Neuronal stem cell (in vitro differentiated cells): ENCODE measurements at regions not wholly inside any gene's neighbourhood (a gene's known extent, or its start where the extent isn't known, plus 50 kb on each side); places are given as distances from the start of the nearest gene placed in this dataset.

Experiments used
- DNase-seq: peaks from one replicate; pipeline ENCODE4 v3.0.0-alpha.2; 2013; ENCODE audit warnings: low spot score
- H2AFZ ChIP-seq: one replicate; pipeline ENCODE4 v1.6.1; 2013; ENCODE audit warnings: mild to moderate bottlenecking, low read length, inconsistent platforms
- H2AK5ac ChIP-seq: 2 replicates; pipeline ENCODE4 v1.6.1; 2013; ENCODE audit warnings: low read depth, mild to moderate bottlenecking, inconsistent platforms, low read length, moderate library complexity, mixed read lengths
- H2BK120ac ChIP-seq: 2 replicates; pipeline ENCODE4 v1.6.1; 2013; ENCODE audit warnings: low read depth, mild to moderate bottlenecking, inconsistent platforms, low read length, moderate library complexity, mixed read lengths
- H2BK12ac ChIP-seq: one replicate; pipeline ENCODE4 v1.6.1; 2013; ENCODE audit warnings: low read length, inconsistent platforms
- H2BK15ac ChIP-seq: 2 replicates; pipeline ENCODE4 v1.6.1; 2013; ENCODE audit warnings: mild to moderate bottlenecking, low read length, inconsistent platforms, mixed read lengths
- H2BK5ac ChIP-seq: one replicate; pipeline ENCODE4 v1.6.1; 2013; ENCODE audit warnings: inconsistent platforms, mild to moderate bottlenecking, low read length, moderate library complexity
- H3K14ac ChIP-seq: one replicate; pipeline ENCODE4 v1.6.1; 2013; ENCODE audit warnings: low read length, inconsistent platforms
- H3K18ac ChIP-seq: 2 replicates; pipeline ENCODE4 v1.6.1; 2013; ENCODE audit warnings: low read length, inconsistent platforms
- H3K23ac ChIP-seq: 2 replicates; pipeline ENCODE4 v1.6.1; 2013; ENCODE audit warnings: low read depth, mild to moderate bottlenecking, mixed read lengths, low read length, inconsistent platforms; ENCODE audit not compliant: poor library complexity
- H3K27ac ChIP-seq: replicated peaks from 3 replicates; pipeline ENCODE4 v1.5.1; 2013; ENCODE audit warnings: low read length, inconsistent platforms
- H3K27me3 ChIP-seq, 3 experiments: 2 replicates each; pipeline ENCODE4 v1.6.1; 2013; ENCODE audit warnings: low read length in 3 of 3, mild to moderate bottlenecking in 2 of 3, inconsistent platforms in 1 of 3, low read depth in 1 of 3, mixed read lengths in 1 of 3, moderate library complexity in 1 of 3; ENCODE audit not compliant: control insufficient read depth in 3 of 3, insufficient read depth in 3 of 3
- H3K36me3 ChIP-seq, 2 donors: replicated peaks in 1 of 2; 2 replicates each; pipeline ENCODE4 v1.6.1; 2013; ENCODE audit warnings: low read length in 2 of 2; ENCODE audit not compliant: control insufficient read depth in 2 of 2, insufficient read depth in 2 of 2
- H3K4ac ChIP-seq: 2 replicates; pipeline ENCODE4 v1.6.1; 2013; ENCODE audit warnings: inconsistent platforms, mild to moderate bottlenecking, low read length, moderate library complexity
- H3K4me1 ChIP-seq, 2 donors: 1 replicate in 1 of 2; 2 replicates in 1 of 2; pipeline ENCODE4 v1.6.1; 2013; ENCODE audit warnings: low read length in 2 of 2, low read depth in 1 of 2; ENCODE audit not compliant: control insufficient read depth in 2 of 2, insufficient read depth in 1 of 2
- H3K4me2 ChIP-seq: one replicate; pipeline ENCODE4 v1.6.1; 2013; ENCODE audit warnings: mild to moderate bottlenecking, low read length, inconsistent platforms; ENCODE audit not compliant: insufficient read depth, poor library complexity, severe bottlenecking
- H3K4me3 ChIP-seq, 2 donors: 2 replicates each; pipeline ENCODE4 v1.5.1; 2013; ENCODE audit warnings: low read length in 2 of 2, mild to moderate bottlenecking in 2 of 2, inconsistent platforms in 1 of 2, moderate library complexity in 1 of 2
- H3K79me1 ChIP-seq: one replicate; pipeline ENCODE4 v1.6.1; 2013; ENCODE audit warnings: low read depth, mild to moderate bottlenecking, inconsistent platforms, low read length, moderate library complexity
- H3K9ac ChIP-seq: one replicate; pipeline ENCODE4 v1.6.1; 2013; ENCODE audit warnings: mild to moderate bottlenecking, low read depth, low read length, inconsistent platforms; ENCODE audit not compliant: poor library complexity
- H3K9me3 ChIP-seq, 2 donors: replicated peaks in 1 of 2; 2 replicates each; pipeline versions ENCODE3 to v1.6.1; 2013; ENCODE audit warnings: low read length in 2 of 2, mild to moderate bottlenecking in 2 of 2, inconsistent platforms in 1 of 2, low read depth in 1 of 2, mixed read lengths in 1 of 2, moderate library complexity in 1 of 2; ENCODE audit not compliant: control insufficient read depth in 2 of 2, insufficient read depth in 1 of 2
- H4K8ac ChIP-seq: one replicate; pipeline ENCODE4 v1.6.1; 2013; ENCODE audit warnings: low read depth, mild to moderate bottlenecking, inconsistent platforms, low read length, moderate library complexity
- H4K91ac ChIP-seq: one replicate; pipeline ENCODE4 v1.6.1; 2013; ENCODE audit warnings: low read length, low read depth, mild to moderate bottlenecking, inconsistent platforms; ENCODE audit not compliant: poor library complexity
- WGBS, 2 donors: extraction: QIAGEN DNeasy Blood & Tissue Kit; methylation state at CpG; one replicate each; pipeline ENCODE4 v1.1.7; 2013; ENCODE audit warnings: missing lambda C conversion rate in 2 of 2, mixed read lengths in 1 of 2; ENCODE audit not compliant: insufficient read length in 2 of 2, insufficient replicate concordance in 1 of 2; ENCODE audit errors: extremely low coverage in 2 of 2; 5-methylcytosine and 5-hydroxymethylcytosine counted together

GRCh38 chr11:109984634-109985289, 108.4 kb upstream of the ZC3H12C start:
- Histone ChIP-seq H3K4me3 (no peak overlapping the region), H3K9me3 (peaks cover 0 to 3% of the 10 kb centered on the region in 2 donors), H3K4me2 (no peak overlapping the region), H3K79me1 (no peaks in the 10 kb centered on the region), H4K91ac (no peak overlapping the region), H3K23ac (no peak overlapping the region), H3K4me1 (peaks cover 0 to 2% of the 10 kb centered on the region in 2 donors), H2BK12ac (no peak overlapping the region), H2BK5ac (no peak overlapping the region), H4K8ac (no peak overlapping the region), H3K27ac (no peak overlapping the region), H2AFZ (no peak overlapping the region), H2BK120ac (no peak overlapping the region), H2BK15ac (no peak overlapping the region), H3K27me3 (peaks cover 0 to 4% (median 0%) of the 10 kb centered on the region in 3 experiments), H3K14ac (no peak overlapping the region), H3K36me3 (no peaks in the 10 kb centered on the region), H2AK5ac (no peak overlapping the region), H3K9ac (no peak overlapping the region), H3K18ac (no peak overlapping the region), H3K4ac (no peak overlapping the region)
- no CpG with 5 or more reads among the region's 6 CpGs for WGBS, 2 donors
- DNase-seq, result no peak

DNA sequence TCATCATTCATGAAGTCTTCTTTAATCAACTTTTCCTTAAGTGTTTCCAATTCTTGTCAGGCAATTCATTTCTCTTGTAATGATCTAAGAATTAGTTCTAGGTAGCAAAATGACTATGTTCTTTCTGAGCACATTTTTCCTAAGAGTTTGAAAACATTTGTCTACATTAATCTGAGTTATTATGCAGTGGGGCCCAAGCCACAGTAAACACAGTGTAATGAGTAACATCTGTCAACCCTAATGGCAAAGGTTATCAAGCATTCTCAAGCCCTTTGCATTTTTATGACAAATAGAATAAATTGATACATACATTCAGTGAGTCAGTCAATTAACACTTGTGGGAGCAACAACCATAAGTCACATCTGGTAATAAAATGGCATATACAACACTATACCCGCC, 106.7 kb upstream of the ZC3H12C start:
- no peak overlapping the region for H3K4me3 ChIP-seq
- no CpG with 5 or more reads among the region's 1 CpG for WGBS, 2 donors
- no peak overlapping the region for H3K18ac ChIP-seq
- H3K9ac ChIP-seq, result no peak overlapping the region
- H3K27ac ChIP-seq, result no peak overlapping the region
- H3K9me3 ChIP-seq, result no peaks in the 10 kb centered on the region
- H2AFZ ChIP-seq, result no peak overlapping the region
- H3K23ac ChIP-seq, result no peak overlapping the region
- no peaks in the 10 kb centered on the region for H3K4me1 ChIP-seq
- H4K91ac ChIP-seq, result no peak overlapping the region
- H2AK5ac ChIP-seq, result no peak overlapping the region
- H3K36me3 ChIP-seq, result no peaks in the 10 kb centered on the region
- no peak for DNase-seq
- no peak overlapping the region for H3K14ac ChIP-seq
- no peaks in the 10 kb centered on the region for H3K27me3 ChIP-seq
- H2BK15ac ChIP-seq, result no peak overlapping the region
- no peak overlapping the region for H4K8ac ChIP-seq
- no peak overlapping the region for H2BK120ac ChIP-seq
- H2BK12ac ChIP-seq, result no peak overlapping the region
- no peak overlapping the region for H3K4ac ChIP-seq
- no peak overlapping the region for H3K4me2 ChIP-seq
- no peak overlapping the region for H2BK5ac ChIP-seq
- no peaks in the 10 kb centered on the region for H3K79me1 ChIP-seq

DNA sequence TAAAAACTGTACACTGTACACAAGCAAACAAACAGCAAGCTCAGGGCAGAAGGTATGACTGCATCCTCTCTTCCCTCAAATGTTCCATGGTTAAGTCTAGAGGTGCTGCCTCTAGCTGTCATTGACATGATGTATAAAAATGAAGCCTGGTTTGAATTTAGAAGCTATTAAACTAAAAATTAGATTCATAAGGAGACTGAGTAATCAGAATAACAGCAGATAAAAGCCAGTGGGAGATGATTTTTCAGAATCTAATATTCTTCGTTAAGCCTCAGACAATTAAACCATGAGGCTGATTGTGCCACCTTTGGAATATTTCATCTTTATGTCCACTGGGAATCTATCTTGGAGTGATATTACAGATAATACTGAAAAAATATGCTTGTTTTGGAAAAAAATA, 101.4 kb upstream of the ZC3H12C start:
- Histone ChIP-seq H3K23ac (no peak overlapping the region), H3K79me1 (no peaks in the 10 kb centered on the region), H3K9me3 (no peaks in the 10 kb centered on the region), H2BK120ac (no peak overlapping the region), H3K14ac (no peak overlapping the region), H2BK15ac (no peak overlapping the region), H3K36me3 (no peaks in the 10 kb centered on the region), H4K8ac (no peak overlapping the region), H3K9ac (no peak overlapping the region), H3K4me2 (no peak overlapping the region), H3K27me3 (no peaks in the 10 kb centered on the region), H3K27ac (no peak overlapping the region), H3K4me1 (no peaks in the 10 kb centered on the region), H2BK5ac (no peak overlapping the region), H4K91ac (no peak overlapping the region), H3K4me3 (no peak overlapping the region), H2AK5ac (no peak overlapping the region), H3K18ac (no peak overlapping the region), H2BK12ac (no peak overlapping the region), H3K4ac (no peak overlapping the region), H2AFZ (no peak overlapping the region)
- no peak for DNase-seq
- no CpG with 5 or more reads among the region's 1 CpG for WGBS, 2 donors

GRCh38 chr11:109993786-109994185, 99.4 kb upstream of the ZC3H12C start:
- Histone ChIP-seq H3K4me3 (no peak overlapping the region), H2BK12ac (no peak overlapping the region), H3K18ac (no peak overlapping the region), H2BK15ac (no peak overlapping the region), H3K79me1 (no peaks in the 10 kb centered on the region), H2BK5ac (no peak overlapping the region), H3K4ac (no peak overlapping the region), H2AFZ (no peak overlapping the region), H2BK120ac (no peak overlapping the region), H4K91ac (no peak overlapping the region), H3K4me2 (no peak overlapping the region), H4K8ac (no peak overlapping the region), H3K27me3 (no peaks in the 10 kb centered on the region), H3K14ac (no peak overlapping the region), H3K9ac (no peak overlapping the region), H3K27ac (no peak overlapping the region), H3K9me3 (no peaks in the 10 kb centered on the region), H3K36me3 (no peaks in the 10 kb centered on the region), H3K4me1 (no peaks in the 10 kb centered on the region), H2AK5ac (no peak overlapping the region), H3K23ac (no peak overlapping the region)
- no peak for DNase-seq
- no CpG with 5 or more reads among the region's 1 CpG for WGBS, 2 donors
